ENCODE measurements at regions not wholly inside any gene's neighbourhood (a gene's known extent, or its start where the extent isn't known, plus 50 kb on each side); places are given as distances from the start of the nearest gene placed in this dataset.

GRCh38 chr13:65843314-65843731 is 1386.8 kb downstream of the PCDH9 start:
- Mint-ChIP-seq H3K27ac (no peak overlapping the region), H3K27me3 (no peaks in the 10 kb centered on the region), H3K4me3 (ENCODE audit: low read depth) (no peak overlapping the region), H3K36me3 (ENCODE audit: insufficient read depth) (no peaks in the 10 kb centered on the region), H3K9me3 (ENCODE audit: low read depth) (no peaks in the 10 kb centered on the region), H3K4me1 (ENCODE audit: low read depth) (peaks cover 3% of the 10 kb centered on the region)
- no peak for DNase-seq (ENCODE audit: low spot score, unreplicated experiment)
- TF ChIP-seq CTCF (IDR thresholded peaks at IDR 0.05; ENCODE audit: unreplicated experiment), result no peak

GRCh38 chr13:65841156-65841555 is 1389.0 kb downstream of the PCDH9 start:
- no peak for DNase-seq (ENCODE audit: low spot score, unreplicated experiment)
- Mint-ChIP-seq H3K4me1 (ENCODE audit: low read depth) (peaks cover 3% of the 10 kb centered on the region), H3K4me3 (ENCODE audit: low read depth) (no peak overlapping the region), H3K27me3 (no peaks in the 10 kb centered on the region), H3K36me3 (ENCODE audit: insufficient read depth) (no peaks in the 10 kb centered on the region), H3K27ac (no peak overlapping the region), H3K9me3 (ENCODE audit: low read depth) (no peaks in the 10 kb centered on the region)
- TF ChIP-seq CTCF (IDR thresholded peaks at IDR 0.05; ENCODE audit: unreplicated experiment), result no peak

GRCh38 chr13:65836066-65836465 is 1394.1 kb downstream of the PCDH9 start:
- Mint-ChIP-seq H3K27me3 (no peaks in the 10 kb centered on the region), H3K9me3 (ENCODE audit: low read depth) (no peaks in the 10 kb centered on the region), H3K27ac (no peak overlapping the region), H3K4me1 (ENCODE audit: low read depth) (no peaks in the 10 kb centered on the region), H3K36me3 (ENCODE audit: insufficient read depth) (no peaks in the 10 kb centered on the region), H3K4me3 (ENCODE audit: low read depth) (no peak overlapping the region)
- no peak for TF ChIP-seq CTCF (IDR thresholded peaks at IDR 0.05; ENCODE audit: unreplicated experiment)
- no peak for DNase-seq (ENCODE audit: low spot score, unreplicated experiment)

GRCh38 chr13:65834897-65835296 is 1395.2 kb downstream of the PCDH9 start:
- no peak overlapping the region for H3K4me3 Mint-ChIP-seq (ENCODE audit: low read depth)
- no peaks in the 10 kb centered on the region for H3K27me3 Mint-ChIP-seq
- no peak for TF ChIP-seq CTCF (IDR thresholded peaks at IDR 0.05; ENCODE audit: unreplicated experiment)
- no peaks in the 10 kb centered on the region for H3K9me3 Mint-ChIP-seq (ENCODE audit: low read depth)
- no peaks in the 10 kb centered on the region for H3K36me3 Mint-ChIP-seq (ENCODE audit: insufficient read depth)
- DNase-seq (ENCODE audit: low spot score, unreplicated experiment), result no peak
- no peaks in the 10 kb centered on the region for H3K4me1 Mint-ChIP-seq (ENCODE audit: low read depth)
- no peak overlapping the region for H3K27ac Mint-ChIP-seq

- Mint-ChIP-seq H3K36me3 (ENCODE audit: insufficient read depth) (no peaks in the 10 kb centered on the region), H3K9me3 (ENCODE audit: low read depth) (no peaks in the 10 kb centered on the region), H3K27ac (no peak overlapping the region), H3K4me3 (ENCODE audit: low read depth) (no peak overlapping the region), H3K4me1 (ENCODE audit: low read depth) (peaks cover 4% of the 10 kb centered on the region), H3K27me3 (no peaks in the 10 kb centered on the region)
- TF ChIP-seq CTCF (IDR thresholded peaks at IDR 0.05; ENCODE audit: unreplicated experiment), result no peak
- no peak for DNase-seq (ENCODE audit: low spot score, unreplicated experiment)
These were observed 1399.5 kb downstream of the PCDH9 start for GRCh38 chr13:65830411-65831205.
